NOMO-1 treated with DMSO at 0.1 percent for 48 hours (cell line): ENCODE measurements at regions not wholly inside any gene's neighbourhood (a gene's known extent, or its start where the extent isn't known, plus 50 kb on each side); places are given as distances from the start of the nearest gene placed in this dataset.
"Not testable (repeated sequence)": the region's sequence is repeated elsewhere in the genome, so short reads cannot be mapped to it uniquely, and the experiment has no call there.

Source experiments
- DNase-seq: peaks from one replicate; lab custom pipeline; 2025; ENCODE audit not compliant: unreplicated experiment; lab: John Stamatoyannopoulos, UW

DNA sequence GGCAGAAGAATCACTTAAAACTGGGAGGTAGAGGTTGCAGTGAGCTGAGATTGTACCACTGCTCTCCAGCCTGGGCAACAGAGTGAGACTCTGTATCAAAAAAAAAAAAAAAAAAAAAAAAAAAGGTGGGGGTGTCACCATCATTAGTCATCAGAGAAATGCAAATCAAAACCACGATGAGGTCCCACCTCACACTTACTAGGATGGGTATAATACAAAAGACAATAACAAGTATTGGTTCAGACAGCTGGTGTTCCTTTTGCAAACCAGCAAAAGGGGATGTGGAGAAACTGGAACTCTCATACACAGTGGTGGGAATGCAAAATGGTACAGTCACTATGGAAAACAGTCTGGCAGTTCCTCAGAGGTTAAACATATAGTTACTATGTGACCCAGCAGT, 78.7 kb upstream of the TSC22D2 start:
- no peak for DNase-seq

DNA sequence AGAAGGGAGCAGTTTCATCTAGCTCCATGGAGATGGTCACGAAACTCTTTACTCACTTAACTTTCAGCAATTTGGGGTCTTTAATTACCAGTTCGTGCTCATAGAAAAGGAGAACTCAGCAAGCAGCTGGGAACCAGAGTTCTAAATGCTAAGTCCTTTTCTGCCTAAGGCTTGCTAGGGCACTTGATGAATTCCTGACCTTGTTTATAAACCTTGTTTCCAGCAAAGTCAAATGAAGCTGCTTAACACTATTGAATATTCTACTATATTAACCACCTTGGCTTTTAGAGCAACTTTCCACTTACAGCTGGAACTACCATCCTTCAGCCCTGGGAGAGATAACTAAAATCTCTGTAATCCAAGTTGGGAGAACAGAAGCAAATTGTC, 79.5 kb upstream of the TSC22D2 start:
- no peak for DNase-seq

DNA sequence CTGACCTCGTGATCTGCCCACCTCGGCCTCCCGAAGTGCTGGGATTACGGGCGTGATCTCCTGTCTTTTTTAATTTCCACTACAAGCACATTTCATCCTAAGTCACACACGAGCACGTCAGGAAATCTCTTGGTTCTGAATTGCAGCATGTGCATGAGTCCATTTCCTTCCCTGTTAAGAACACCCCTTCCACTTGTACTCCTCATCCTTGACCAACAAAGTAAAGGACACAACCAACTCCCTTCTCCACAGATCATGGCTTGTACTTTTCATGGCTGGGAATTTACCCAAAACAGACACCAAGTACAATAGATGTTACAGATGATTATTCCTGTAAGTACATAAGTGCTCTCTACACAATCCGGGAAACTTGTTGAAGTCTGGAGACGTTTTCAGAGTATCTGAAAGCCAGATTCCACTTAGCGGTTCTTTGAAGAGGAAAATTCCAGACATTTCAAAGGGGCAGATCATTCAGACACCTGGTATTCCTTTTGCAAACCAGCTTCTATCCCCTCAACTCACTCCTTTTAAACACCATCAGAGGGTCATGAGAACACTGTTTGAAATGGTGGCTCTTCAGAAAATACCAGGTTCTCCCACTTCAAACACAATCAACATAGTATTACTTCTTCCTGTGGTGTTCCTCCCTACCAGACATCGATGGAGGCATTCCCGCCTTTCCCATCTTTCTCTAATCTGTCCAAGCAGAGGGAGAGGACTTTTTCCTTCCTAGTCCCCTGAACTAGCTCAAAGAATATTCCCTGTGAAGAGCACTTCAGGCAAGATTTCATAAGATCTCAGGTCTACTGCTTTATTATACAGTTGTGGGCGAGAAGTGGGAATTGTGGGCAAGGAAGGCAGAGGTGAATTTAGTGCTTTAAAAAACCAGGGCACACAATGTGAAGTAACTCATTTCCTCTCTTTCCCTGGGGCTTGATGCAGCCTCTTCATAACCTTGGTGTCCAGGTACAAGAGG, 80.1 kb upstream of the TSC22D2 start:
- no peak for DNase-seq

DNA sequence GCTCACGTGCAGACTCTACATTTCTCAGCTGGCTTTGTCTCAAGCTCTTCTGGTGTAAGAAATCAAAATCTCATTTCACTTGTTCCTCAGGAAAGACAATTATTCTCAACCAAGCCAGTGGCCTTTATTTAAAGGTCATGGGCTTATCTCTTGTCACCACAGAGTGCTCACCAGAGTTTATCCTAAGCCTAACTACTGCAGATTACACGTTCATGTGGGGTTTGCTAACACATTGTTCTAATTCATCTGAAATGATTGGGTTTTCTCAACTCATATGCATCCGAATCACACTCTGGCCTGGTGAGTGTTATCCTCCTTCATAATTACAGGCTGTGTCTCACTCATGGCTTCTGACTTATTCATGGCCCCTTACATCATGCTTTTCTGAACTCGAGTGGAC, 83.3 kb upstream of the TSC22D2 start:
- no peak for DNase-seq

DNA sequence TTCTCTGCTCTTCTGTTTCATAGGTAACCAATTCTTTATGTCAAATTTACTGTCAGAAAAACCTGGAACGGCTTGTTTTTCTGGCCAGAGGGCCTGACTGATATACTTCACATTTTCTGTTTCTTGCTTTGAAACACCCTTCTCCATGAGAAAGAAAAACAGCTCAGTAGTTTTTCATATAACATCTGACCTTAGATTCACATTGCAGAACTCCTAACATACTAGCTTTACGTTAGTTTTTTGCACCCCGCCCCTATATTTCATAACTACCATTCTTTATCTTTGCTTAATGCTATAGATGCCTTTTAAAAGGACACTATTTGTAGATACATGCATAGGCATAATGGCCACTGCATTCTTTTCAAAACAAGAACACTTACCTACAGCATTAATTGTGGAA, 83.9 kb upstream of the TSC22D2 start:
- no peak for DNase-seq

DNA sequence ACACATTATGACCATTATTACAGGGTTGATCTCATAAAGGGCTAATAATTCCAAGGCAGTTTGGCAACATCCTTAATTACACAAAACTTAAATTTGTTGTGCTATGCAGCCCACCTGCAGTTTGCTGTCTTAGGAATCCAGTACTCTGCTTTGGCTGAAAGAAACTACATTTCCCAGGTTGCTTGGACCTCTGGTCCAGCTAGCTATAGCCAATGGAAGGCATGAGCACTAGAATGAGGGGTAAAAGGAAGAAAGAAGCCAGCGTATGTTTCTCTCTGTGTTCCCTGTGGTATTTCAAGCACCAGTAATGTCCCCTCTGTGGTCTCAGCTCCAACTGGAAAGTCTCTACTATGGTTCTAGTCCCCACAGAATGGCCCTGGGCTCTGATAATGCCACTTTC, 84.3 kb upstream of the TSC22D2 start:
- DNase-seq: no peak

DNA sequence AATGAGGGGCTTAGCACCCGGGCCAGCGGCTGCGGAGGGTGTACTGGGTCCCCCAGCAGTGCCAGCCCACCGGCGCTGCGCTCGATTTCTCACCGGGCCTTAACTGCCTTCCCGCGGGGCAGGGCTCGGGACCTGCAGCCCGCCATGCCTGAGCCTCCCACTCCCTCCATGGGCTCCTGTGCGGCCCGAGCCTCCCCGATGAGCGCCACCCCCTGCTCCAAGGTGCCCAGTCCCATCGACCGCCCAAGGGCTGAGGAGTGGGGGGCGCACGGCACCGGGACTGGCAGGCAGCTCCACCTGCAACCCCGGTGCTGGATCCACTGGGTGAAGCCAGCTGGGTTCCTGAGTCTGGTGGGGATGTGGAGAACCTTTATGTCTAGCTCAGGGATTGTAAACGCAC, 85.0 kb upstream of the TSC22D2 start:
- DNase-seq: not testable (repeated sequence)

DNA sequence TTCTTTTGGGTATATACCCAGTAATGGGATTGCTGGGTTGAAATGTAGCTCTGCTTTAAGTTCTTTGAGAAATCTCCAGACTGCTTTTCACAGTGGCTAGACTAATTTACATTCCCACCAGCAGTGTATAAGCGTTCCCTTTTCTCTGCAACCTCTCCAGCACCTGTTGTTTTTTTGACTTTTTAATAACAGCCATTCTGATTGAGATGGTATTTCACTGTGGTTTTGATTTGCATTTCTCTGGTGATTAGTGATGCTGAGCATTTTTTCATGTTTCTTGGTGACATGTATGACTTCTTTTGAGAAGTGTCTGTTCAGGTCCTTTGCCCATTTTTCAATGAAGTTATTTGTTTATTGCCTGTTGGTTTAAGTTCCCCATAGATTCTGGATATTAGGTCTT, 87.1 kb upstream of the TSC22D2 start:
- DNase-seq: not testable (repeated sequence)

DNA sequence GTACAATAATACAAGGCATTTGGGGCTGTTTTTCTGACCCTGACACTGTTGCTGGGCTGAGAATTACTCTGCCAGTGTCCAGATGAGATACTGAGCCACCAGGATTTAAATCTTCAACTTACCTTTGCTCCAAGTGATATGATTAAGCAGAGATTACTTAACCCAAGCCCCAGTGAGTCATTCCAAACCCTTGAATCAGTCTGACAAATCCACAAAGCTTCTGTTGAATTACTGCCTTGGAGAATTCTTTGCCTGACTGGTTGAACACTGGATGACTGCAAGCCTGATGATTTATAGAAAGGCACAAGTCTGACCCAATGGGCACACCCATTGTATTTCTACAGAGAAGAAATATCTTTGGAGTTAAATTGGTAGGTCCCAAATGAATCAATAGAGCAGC, 88.2 kb upstream of the TSC22D2 start:
- no peak for DNase-seq

DNA sequence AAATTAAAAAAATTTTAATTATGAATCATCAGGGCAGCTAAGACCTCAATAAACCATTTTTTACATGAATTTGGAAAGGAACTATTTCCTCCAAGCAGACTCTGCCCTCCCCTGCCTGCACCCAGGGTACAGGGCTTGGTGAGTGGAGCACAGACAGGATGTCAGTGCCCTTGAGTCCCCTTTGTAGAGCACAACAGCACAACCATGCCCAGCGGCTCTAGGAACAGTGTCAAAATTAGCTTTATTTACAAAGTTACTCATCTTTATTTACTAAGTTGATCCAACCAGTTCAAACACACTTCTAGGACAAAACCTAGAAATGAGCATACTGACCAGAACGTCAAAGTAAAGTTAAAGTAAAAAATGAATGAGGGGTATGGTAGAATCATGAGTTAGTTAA, 90.6 kb upstream of the TSC22D2 start:
- no peak for DNase-seq

DNA sequence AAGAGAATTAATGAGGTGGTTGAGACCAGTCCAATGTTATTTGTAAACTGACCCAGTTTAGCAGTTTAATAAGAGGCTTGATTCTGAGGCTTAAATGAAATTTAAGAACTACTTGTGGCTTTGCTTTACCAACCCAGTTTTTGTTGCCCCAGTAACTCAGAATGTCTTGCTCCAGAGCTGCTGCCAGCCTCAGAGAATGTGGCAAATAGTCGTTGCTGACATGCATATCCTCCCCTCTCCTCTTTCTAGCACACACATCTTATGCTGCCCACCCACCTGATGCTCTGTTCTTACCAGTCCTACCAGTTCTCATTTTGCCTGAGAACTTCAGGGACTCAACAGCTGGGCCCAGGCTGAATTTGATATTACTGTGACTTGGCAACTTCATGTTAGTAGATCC, 92.4 kb upstream of the TSC22D2 start:
- DNase-seq: no peak

DNA sequence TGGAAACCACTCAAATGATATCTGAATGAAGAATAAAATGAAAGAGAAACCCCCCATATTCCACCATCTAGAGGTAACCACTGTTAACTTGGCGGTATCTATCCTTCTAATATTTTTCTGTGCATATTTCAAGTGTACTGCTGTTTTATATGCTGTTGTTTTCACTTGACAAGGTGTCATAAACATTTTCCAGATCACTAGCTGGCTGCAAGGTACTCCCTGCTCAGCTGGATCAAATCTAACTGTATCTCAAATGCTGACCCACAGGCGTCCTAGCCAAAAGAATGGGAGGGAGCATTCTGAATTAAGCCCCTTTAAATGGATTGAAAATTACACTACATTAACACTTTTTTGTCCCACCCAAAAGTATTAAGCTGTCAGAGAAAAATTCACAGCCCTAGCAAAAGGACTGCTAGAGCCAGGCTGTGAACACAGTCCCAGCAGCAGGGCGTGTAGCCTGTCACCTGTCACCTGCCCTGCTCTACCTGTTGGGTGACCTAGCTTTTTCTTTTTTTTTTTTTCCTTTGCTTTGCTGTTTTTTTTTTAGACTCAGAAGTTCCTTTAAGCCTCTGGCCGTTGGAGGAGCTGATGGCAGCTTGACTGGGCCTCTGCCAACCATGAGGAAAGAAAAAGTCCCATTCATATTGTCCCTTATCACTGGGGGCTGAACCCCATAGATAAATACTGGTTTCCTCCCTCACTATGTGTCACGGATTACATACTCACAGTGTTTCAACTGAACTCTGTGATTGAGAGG, 93.7 kb upstream of the TSC22D2 start:
- no peak for DNase-seq

DNA sequence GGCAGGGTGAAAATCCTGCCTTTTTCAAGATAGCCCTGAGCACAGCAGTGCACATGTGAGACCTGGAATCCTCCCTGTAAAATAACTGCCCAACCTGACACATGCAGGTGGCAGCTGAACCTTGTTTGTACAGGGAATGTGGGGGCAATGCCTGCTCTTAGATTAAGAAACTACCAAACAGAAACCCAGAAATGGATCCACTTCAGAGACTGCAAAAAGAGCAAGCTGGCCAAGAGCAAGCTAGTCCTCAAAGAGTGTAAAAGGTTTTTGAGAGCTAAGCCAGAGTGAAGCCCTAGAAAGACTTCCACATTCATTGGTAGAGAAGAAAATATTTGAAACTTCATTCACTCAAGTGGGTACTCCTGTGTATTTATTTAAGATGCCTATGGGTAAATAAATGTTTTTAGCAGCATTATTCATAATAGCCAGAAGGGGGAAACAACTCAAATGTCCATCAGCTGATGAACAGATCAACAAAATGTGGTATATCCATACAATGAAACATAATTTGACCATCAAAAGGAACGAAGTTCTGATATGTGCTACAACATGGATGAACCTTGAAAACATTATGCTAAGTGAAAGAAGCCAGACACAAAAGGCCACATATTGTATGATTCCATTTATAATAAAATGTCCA, 96.0 kb upstream of the TSC22D2 start:
- DNase-seq: no peak

DNA sequence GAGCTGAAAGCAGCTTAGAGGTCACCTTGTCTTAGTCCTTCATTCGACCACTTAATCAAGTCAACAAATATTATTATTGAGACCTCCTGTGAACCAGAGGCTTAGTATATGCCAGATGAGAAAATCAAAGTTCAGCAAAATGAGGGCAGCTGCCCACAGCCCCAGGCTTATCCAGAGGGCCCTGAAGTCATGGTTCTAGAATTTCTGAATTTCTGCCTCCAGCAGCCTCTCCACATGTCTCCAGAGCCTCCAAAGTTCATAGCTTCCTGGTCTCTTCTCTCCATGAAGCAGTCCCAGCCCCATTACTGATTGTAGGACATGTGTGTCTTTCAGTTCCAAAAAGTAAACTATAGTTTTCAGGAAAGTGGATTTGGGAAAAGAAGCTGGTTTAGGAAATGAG, 96.9 kb upstream of the TSC22D2 start:
- no peak for DNase-seq

DNA sequence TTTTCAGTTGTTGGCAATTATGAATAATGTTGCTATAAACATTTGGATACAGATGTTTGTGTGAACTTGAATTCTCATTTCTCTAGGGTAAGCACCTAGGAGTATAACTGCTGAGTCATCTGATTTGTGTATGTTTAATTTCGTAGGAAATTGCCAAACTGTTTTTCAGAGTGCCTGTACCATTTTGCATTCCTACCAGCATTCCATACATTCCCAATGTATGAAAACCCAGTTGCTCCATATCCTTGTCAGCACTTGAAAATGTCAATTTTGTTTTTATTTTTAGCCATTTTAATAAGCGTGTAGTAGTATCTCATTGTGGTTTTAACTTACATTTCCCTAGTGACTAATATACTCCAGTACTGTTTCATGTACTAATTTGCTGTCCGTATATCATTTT, 98.5 kb upstream of the TSC22D2 start:
- no peak for DNase-seq

DNA sequence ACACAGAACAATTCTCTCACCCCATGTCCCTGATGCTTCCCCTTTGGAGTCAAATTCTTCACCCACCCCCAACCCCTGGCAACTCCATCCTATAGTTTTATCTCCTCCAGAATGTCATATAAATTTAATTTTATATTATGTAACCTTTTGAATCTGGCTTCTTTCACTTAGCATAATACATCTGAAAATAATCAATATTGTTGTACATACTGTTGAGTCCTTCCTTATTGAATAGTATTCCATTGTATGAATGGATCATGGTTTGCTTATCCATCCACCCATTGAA, 98.9 kb upstream of the TSC22D2 start:
- no peak for DNase-seq

DNA sequence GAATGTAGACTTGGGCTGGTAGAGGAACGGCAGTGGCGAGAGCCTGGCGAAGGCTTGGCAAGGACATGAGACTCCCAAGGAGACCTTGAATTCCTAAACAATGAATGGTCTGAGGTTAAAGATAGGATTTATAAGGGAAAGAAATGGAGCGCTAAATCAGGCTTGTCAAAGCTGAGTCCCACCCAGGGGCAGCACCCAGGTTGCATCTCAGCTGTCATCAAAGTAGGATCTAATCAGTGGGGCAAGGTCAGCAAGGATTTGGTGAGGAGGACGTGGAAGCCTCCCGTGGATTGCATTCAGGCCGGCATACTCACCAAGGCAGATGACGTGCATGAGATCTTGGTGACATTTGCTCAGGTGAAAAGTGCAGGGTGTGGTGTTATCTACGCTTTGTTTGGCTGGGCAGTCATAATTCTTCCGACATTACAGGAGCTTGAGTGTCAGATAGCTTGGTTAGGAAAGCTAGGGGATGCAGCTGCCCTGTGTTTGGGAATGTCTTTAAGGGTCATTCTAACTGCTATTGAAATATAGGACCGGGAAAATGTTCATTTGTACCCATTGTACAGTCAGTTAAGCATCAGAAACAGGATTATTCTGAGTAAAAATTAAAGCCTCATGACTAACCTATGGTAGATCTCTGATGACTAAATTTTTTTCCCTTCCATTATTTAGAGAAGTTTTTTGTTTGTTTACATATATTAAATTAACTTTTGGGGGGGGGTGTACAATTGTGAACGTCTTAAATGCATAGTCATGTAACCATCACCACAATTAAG, 99.4 kb upstream of the TSC22D2 start:
- no peak for DNase-seq

DNA sequence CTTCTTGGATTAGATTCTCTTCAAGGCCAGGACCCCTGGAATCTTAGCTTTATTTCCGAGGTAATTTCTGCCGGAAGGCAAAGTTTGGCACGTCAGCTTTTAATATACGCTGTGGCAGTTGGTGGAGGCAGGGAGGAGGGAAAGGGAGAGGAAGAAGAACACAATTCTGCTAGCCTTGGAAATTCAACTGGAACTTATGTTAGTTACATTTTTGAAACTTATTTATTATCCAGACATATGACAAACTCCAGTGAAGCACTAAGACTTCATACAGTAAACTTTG, 100.1 kb upstream of the TSC22D2 start:
- DNase-seq: no peak

DNA sequence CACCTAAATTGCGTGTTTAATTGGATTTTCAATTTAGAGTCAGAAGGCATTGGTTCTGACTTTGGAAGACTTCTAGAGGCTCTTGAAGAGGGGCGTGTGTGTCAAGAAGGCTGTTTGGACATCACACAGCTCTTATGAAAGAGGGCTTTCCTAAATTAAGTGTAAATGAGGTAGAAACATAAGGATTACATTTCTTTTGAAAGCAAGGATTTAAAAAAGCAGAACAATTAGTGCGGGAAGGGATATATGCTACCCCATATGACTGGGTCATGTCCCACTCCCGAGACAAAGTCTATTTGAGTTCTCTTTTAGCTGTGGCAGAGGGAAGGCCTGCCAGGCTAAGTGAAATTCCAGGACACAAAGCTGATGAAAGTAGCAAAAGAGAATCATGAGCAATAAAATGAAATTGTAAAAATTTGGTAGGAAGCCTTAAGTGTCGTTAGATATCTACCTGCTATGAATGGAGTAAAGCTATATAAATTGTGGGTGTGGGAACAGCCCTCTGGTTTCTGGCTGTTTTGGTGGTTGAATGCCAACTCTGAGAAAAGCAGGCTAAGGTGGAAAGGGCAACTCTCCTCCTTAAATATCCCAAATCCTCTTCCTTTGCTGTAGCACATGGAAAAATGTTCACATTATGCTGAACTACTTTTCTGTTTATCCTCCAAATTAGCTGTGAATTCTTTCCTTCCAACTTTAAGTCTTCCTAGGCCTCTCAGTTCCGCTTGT, 100.6 kb upstream of the TSC22D2 start:
- DNase-seq: no peak

DNA sequence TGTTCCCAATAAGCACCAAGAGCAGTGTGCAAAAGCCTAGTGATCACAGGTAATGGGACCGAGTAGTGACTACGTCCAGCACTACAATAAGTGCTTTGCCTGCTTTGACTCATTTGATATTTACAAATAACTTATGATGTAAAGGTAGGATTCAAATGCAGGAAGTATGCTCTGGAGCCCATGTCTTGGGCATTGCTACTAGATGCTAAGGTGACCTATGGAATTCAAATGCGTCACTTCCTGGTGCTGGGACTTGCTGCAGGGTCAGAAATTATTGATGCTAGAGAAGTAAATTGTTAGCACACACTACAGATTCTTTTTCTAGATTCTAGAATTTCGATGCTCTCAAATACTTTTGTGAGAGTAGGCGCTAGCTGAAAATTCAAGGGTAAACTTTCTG, 101.2 kb upstream of the TSC22D2 start:
- DNase-seq: no peak

DNA sequence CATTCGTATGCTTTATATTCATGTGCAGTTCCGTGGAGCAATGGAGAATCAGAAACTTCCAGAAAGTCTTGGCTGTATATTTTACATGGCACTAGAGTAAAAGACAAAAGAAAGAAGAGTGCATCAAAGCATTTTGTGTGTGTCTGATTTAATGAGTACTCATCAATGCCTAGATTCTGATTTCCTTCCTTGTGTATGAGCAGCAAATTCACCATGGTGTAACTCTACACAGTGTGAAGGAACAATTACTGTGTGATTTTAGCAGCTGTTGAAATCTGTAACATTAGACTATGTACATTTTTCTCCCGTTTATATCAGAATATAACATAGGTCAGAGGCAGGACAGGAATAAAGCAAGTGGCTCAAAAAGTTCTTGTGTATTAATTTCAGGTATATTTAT, 102.0 kb upstream of the TSC22D2 start:
- DNase-seq: no peak
